LHCN-M2 (cell line): ENCODE measurements at regions not wholly inside any gene's neighbourhood (a gene's known extent, or its start where the extent isn't known, plus 50 kb on each side); places are given as distances from the start of the nearest gene placed in this dataset.

Source experiments
- DNase-seq: peaks from one replicate; pipeline ENCODE4 v3.0.0-alpha.2; 2012; ENCODE audit warnings: low read depth

DNA sequence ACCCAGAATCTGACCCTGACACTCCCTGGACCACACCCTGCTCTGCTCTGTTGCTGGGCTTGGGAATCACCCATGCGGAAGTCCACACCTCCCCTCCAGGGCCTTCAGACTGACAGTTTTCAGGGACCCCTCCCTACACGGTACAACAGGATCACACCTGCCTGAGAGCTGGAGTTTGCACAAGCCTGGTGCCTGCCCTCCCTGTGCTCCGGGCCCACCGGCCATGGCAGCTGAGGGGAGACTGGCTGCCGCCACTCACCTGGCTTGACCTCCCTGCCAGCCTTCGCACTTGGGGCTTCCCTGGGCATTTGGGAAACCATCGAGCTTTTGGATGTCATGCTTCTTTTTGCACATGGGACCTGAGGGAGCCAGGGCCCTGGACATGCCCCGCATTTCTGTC lies 95.9 kb upstream of the ANKRD34C start:
- no peak for DNase-seq

DNA sequence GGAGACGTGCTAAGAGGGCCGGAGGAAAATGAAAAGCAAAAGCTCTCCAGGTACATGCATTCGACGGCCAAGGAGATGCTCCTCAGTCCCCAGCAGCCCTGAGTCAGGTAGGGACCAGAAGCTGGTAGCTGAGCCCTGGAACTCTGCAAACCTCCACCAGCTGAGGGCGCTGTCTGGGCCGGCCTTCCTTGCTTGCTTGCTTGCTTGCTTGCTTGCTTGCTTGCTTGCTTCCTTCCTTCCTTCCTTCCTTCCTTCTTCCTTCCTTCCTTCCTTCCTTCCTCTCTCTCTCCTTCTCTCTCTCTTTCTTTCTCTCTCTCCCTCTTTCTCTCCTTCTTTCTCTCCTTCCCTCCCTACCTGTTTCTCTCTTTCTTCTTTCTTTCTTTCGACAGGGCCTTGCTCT lies 94.6 kb upstream of the RASGRF1 start:
- DNase-seq: no peak

GRCh38 chr15:79184465-79184892 lies 93.9 kb upstream of the RASGRF1 start:
- DNase-seq: peak; percentile 53

DNA sequence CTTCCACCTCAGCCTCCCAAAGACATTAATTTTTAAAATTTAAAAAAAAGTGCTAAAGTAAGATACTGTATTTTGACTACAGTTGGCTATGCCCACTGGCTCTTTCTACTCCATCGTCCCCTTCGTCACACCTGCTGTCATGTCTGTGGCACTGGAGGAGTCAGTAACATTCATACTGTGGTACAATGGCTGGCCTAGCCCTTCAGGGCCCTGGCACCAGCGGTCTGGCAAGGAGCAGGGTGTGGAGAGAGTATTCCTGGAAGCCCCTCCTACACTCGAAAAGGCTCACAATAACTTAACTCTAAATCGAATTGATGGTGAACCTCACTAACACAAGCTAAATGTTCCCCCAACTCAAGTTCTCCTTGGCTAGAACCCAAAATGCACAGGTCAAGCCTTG lies 89.7 kb upstream of the RASGRF1 start:
- DNase-seq: no peak

DNA sequence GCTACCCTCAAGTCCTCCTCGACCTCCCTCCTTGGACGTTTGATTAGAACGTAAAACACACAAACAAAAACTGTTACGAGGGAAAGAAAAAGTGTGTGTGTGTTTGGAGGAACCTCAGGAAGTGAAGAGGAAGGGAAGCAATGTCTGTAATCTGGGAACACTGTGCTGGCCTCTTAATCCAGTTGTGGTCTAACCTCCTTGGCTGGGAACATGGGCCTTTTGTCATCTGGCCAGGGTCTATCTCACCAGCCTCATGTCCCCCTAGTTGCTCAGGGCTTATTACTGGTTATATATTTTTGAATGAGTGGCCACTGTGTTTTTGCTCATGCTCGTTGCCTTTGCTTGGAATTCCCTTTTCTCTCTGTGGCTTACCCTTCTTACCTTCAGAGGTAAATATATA lies 89.0 kb upstream of the RASGRF1 start:
- DNase-seq: no peak

GRCh38 chr15:79179108-79179561 lies 88.6 kb upstream of the RASGRF1 start:
- peak; percentile 58 for DNase-seq

- no peak for DNase-seq
These were observed 88.0 kb upstream of the RASGRF1 start for GRCh38 chr15:79178594-79178993.

DNA sequence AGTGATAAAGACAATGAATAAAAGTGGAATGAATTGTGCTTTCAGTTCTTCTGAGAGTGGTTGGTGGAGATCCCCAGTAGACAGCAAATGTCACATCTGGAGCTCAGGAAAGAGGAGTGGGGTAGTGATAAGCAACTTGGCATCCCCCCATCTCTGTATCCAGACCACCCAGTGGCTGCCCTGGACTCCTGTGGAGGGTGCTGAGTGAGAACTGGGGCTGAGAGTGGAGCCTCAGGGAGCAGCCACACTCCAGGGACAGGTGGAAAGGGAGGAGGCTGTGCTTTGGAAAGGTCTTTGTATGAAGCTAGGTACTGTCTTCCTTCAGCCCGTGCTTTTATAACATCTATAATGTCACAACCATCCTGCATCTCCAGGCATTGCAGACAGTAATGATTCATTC lies 85.6 kb upstream of the RASGRF1 start:
- DNase-seq: no peak

DNA sequence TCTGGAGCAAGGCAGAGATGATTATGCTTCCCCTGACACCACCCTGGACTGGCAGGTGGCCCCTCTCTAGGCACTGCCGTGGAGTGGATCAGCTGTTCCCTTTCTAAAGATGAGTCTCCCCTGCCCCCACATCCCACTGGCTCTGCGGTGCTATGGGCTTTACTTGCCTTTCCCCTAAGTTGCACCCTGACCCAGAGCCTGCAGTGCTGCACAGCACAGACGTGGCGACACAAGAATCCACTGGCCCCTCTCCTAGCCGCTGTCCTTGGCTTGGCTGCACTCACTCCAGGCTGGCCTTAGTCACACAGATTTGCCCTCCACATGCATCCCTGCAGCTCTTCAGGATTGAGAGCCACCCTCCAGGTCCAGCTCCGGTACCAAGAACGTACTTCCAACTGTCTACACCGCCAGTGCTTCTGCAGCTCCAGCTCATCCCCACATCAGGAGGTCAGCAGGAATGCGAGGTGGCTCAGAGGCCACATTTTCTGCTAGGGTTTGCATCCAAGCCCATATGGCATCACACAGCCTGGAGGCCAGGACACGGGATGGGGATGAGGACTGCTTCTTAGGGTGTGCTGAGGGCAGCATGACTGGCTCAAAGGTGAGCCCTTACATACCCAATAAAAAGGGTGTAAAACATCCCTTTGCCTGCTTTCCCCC lies 82.4 kb upstream of the RASGRF1 start:
- DNase-seq: no peak

- DNase-seq: no peak
These were observed 81.5 kb upstream of the RASGRF1 start for GRCh38 chr15:79172032-79172481.

GRCh38 chr15:79171320-79172031 lies 80.9 kb upstream of the RASGRF1 start:
- DNase-seq: no peak

GRCh38 chr15:79170256-79170664 lies 79.7 kb upstream of the RASGRF1 start:
- peak; percentile 83 for DNase-seq

- no peak for DNase-seq
These were observed 79.0 kb upstream of the RASGRF1 start for GRCh38 chr15:79169526-79170133.

DNA sequence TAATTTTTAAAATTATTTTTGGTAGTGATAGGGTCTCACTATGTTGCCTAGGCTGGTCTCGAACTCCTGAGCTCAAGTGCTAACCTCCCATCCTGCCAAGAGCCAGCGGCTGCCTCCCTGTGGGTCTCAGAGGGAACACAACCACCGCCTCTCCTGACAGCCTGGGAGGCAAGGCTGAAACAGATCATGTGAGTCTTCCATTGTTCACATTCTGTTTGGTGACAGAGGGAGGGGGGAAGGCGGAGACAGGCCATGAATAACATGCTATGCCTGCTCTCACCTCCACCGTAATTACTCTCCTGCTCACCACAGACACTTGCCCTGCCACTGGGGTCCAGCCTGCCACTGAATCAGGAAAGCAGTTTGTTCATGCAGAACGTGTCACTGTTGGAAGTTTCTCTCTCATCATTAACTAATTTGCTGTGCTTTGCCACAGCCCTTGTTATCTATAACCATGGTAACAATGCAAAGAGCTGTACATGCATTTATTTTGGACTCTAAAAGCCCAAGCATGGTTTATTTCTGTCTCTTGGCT lies 78.4 kb upstream of the RASGRF1 start:
- peak; percentile 62 for DNase-seq

- no peak for DNase-seq
These were observed 77.2 kb upstream of the RASGRF1 start for GRCh38 chr15:79167776-79168175.

DNA sequence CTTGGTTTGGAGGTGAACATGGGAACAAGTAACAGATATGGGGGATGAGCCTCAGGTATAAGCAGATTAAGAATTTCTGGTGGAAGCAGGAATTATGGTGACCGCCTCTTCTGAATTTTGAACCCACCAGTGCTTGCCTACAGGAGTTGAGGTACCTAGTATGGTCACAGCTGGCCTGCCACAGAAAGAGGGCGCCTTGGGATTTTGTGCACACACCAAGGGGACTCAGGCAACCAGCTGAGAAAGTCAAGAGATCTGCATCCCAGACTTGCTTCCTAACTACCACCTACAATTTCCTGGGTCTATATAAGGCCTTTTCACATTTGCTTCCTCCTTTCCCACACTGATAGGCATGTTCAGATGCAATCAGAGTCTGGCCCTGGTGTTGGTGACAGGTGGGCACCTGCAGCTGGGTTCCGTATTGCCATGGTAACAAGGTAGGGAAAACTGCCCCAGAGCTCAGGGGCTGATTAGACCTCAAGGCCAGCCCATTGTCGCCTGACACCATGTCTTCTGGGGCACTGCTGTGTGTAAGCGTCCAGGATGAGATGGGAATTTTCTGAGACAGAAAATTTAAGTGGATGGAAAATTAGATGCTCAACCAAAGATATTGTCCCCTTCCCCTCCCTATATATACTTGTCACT lies 75.9 kb upstream of the RASGRF1 start:
- no peak for DNase-seq

- no peak for DNase-seq
These were observed 73.9 kb upstream of the RASGRF1 start for GRCh38 chr15:79164465-79164864.

- DNase-seq: no peak
These were observed 73.5 kb upstream of the RASGRF1 start for GRCh38 chr15:79164043-79164442.

DNA sequence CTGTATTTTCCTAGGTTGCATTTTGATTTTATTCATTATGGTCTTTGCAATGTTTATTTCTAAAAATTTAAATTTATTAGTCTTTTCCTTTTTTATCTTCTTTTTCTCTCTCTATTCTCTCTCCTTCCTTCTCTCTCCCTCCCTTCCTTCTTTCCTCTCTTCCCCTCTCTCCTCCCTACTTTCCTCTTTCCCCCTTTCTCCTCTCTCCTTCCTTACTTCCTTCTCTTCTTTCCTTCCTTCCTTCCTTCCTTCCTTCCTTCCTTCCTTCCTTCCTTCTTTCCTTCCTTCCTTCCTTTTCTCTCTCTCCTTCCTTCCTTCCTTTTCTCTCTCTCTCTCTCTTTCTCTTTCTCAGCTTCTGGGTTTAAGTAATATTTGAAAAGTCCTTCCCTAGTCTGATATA lies 72.8 kb upstream of the RASGRF1 start:
- DNase-seq: no peak

DNA sequence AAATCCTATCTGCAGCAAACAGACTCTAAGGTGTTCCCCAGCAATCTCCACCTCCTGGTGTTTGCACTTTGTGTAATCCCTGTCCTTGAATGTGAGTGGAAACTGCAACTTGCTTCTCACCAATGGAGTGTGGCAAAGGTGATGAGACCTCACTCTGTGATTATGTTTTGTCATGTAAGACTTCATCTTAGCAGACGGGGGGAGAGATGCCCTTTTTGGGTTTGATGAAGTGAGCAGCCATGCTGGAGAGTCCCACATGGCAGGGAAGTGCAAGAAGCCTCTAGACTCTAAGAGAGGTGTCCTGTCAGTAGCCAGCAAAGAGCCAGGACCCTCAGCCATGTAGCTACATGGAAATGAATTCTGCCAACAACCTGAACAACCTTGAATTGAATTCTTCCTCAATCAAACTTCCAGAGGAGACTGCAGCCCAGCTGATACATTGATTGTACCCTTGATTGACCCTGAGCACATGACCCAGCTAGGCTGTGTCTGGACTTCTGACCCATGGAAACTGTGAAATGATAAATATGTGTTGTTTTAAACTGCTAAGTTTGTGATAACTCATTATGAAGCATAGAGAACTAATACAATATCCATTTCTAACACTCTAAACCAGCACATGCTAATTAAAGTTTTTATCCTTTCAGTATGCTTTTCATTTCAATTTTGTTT lies 71.4 kb upstream of the RASGRF1 start:
- DNase-seq: no peak

DNA sequence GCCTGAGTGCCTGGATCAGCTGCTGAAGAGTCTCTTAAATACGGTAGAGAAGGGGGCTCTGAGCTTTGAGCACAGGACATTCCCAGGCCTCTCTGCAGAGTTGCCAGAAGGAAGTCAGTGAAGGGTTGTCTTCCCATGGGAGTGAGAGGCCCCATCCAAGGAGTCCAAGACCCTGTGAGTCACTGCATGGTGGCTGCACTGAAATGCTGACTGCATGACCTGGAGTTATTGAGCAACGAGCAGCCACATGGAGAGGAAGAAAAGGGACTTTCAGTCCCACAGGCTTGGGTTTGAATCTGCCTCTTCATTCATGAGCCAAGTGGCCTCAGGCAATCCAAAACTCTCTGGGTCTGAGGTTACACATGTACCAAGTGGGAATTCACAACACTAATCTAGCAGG lies 69.6 kb upstream of the RASGRF1 start:
- peak; percentile 66 for DNase-seq
